GM12878 (cell line): ENCODE measurements at regions not wholly inside any gene's neighbourhood (a gene's known extent, or its start where the extent isn't known, plus 50 kb on each side); places are given as distances from the start of the nearest gene placed in this dataset.

Experiments
- ATAC-seq: fragments of 200-7000 bp; cut with Tn5 transposase; 3 replicates; pipeline ENCODE4 v1.9.1; 2020; ENCODE audit warnings: mild to moderate bottlenecking, moderate library complexity
- BruUV-seq: library from RNA; stranded (reverse); fragments of 400-500 nt; replicated peaks from 2 replicates; lab custom pipeline; 2021; lab: Mats Ljungman, UMichigan
- CTCF ChIA-PET: fragments of 300-600 bp; sonication (Branson Sonifier 250); formaldehyde crosslinking; extraction: SDS; loops from one replicate; lab custom pipeline; 2021; ENCODE audit warnings: inconsistent platforms; lab: Yijun Ruan, JAX
- POLR2A ChIA-PET: fragments of 350-600 bp; formaldehyde crosslinking; extraction: SDS; loops from one replicate; lab custom pipeline; 2021; ENCODE audit warnings: inconsistent platforms; lab: Charles Lee
- RAD21 ChIA-PET: fragments of 300-600 bp; sonication (Branson Sonifier 250); formaldehyde crosslinking; loops from one replicate; lab custom pipeline; 2023; ENCODE audit warnings: antibody characterized with exemption; ENCODE audit not compliant: unreplicated experiment; lab: Charles Lee
- SMC1A ChIA-PET: fragments of 300-600 bp; sonication (Branson Sonifier 250); formaldehyde crosslinking; loops from one replicate; lab custom pipeline; 2023; ENCODE audit not compliant: unreplicated experiment, uncharacterized antibody; lab: Charles Lee
- DNase-seq: peaks from one replicate; pipeline ENCODE4 v3.0.0-alpha.2; 2011; ENCODE audit warnings: low read depth, low spot score
- FAIRE-seq: peaks from 3 replicates; lab custom pipeline; 2011; peaks lifted over from hg19 to GRCh38; lab: Jason Lieb, UNC
- H2AFZ ChIP-seq: 2 replicates; pipeline ENCODE4 v1.6.0; 2011; ENCODE audit warnings: low read depth, low read length, control low read depth; ENCODE audit not compliant: control insufficient read depth
- H3K27ac ChIP-seq: 2 replicates; pipeline ENCODE4 v1.5.1; 2011; ENCODE audit warnings: control low read depth; ENCODE audit not compliant: control insufficient read depth, insufficient read depth
- H3K27me3 ChIP-seq, 2 experiments: replicated peaks in 1 of 2; 2 replicates each; pipeline versions ENCODE4 v1.6.0 to v1.6.1; 2011; ENCODE audit warnings: low read length in 1 of 2; ENCODE audit not compliant: control insufficient read depth in 2 of 2, insufficient read depth in 2 of 2
- H3K36me3 ChIP-seq, 2 experiments: 2 replicates each; pipeline ENCODE4 v1.5.1; 2011; ENCODE audit warnings: low read length in 1 of 2; ENCODE audit not compliant: control insufficient read depth in 2 of 2, insufficient read depth in 2 of 2
- H3K4me1 ChIP-seq: 2 replicates; pipeline ENCODE4 v1.6.1; 2011; ENCODE audit warnings: mild to moderate bottlenecking, low read length, moderate library complexity, mixed read lengths; ENCODE audit not compliant: control insufficient read depth, insufficient read depth
- H3K4me2 ChIP-seq: 2 replicates; pipeline ENCODE4 v1.6.0; 2011; ENCODE audit warnings: control low read depth; ENCODE audit not compliant: control insufficient read depth, insufficient read depth
- H3K4me3 ChIP-seq: fragments of 200-600 bp; sonication (generic); 2 replicates; pipeline ENCODE4 v1.5.1; 2016
- H3K79me2 ChIP-seq: 2 replicates; pipeline ENCODE4 v1.6.0; 2011; ENCODE audit warnings: low read length; ENCODE audit not compliant: control insufficient read depth, insufficient read depth
- H3K9ac ChIP-seq: 2 replicates; pipeline ENCODE4 v1.8.0; 2011; ENCODE audit warnings: low read length, control low read depth, mixed read lengths; ENCODE audit not compliant: control insufficient read depth, insufficient read depth
- H3K9me3 ChIP-seq: replicated peaks from 3 replicates; pipeline ENCODE4 v1.5.1; 2011; ENCODE audit warnings: mild to moderate bottlenecking, low read length; ENCODE audit not compliant: control insufficient read depth, insufficient read depth
- H4K20me1 ChIP-seq: 2 replicates; pipeline ENCODE4 v1.6.0; 2011; ENCODE audit not compliant: control insufficient read depth, insufficient read depth
- CBFB ChIP-seq: IDR thresholded peaks from 2 replicates; pipeline ENCODE4 v1.6.1; 2016; ENCODE audit warnings: antibody characterized with exemption, low read depth
- ESRRA ChIP-seq: IDR thresholded peaks from 2 replicates; pipeline ENCODE4 v1.6.1; 2012; ENCODE audit warnings: mild to moderate bottlenecking, low read length, improper control_type of control experiment
- HDAC2 ChIP-seq: fragments of 200-600 bp; sonication (generic); IDR thresholded peaks from 2 replicates; pipeline ENCODE4 v1.6.1; 2017
- IKZF1 ChIP-seq: fragments of 450-650 bp; conservative IDR thresholded peaks from 2 replicates; pipeline ENCODE4 v1.6.1; 2017; ENCODE audit warnings: antibody characterized with exemption, mild to moderate bottlenecking
- JUND ChIP-seq: IDR thresholded peaks from 2 replicates; pipeline ENCODE4 v1.6.1; 2012; ENCODE audit warnings: low read depth, mild to moderate bottlenecking, low read length, improper control_type of control experiment, moderate library complexity
- MYB ChIP-seq: fragments of 150-350 bp; IDR thresholded peaks from 2 replicates; pipeline ENCODE4 v1.6.1; 2014; ENCODE audit warnings: mild to moderate bottlenecking, low read depth, low read length, borderline replicate concordance
- NR2C1 ChIP-seq: fragments of 450-650 bp; IDR thresholded peaks from 2 replicates; pipeline ENCODE4 v1.6.1; 2017; ENCODE audit warnings: antibody characterized with exemption, mild to moderate bottlenecking, moderate library complexity
- PAX8 ChIP-seq: fragments of 450-650 bp; IDR thresholded peaks from 2 replicates; pipeline ENCODE4 v1.6.1; 2017; ENCODE audit warnings: mild to moderate bottlenecking, moderate library complexity
- RAD51 ChIP-seq: fragments of 450-650 bp; IDR thresholded peaks from 2 replicates; pipeline ENCODE4 v1.6.1; 2016; ENCODE audit warnings: moderate library complexity, mild to moderate bottlenecking, inconsistent platforms
- SIN3A ChIP-seq: IDR thresholded peaks from 2 replicates; pipeline ENCODE4 v1.6.1; 2012; ENCODE audit warnings: low read depth, low read length, improper control_type of control experiment
- SMAD5 ChIP-seq: IDR thresholded peaks from 2 replicates; pipeline ENCODE4 v1.6.1; 2016; ENCODE audit warnings: antibody characterized with exemption, low read depth
- SP1 ChIP-seq: IDR thresholded peaks from one replicate; pipeline ENCODE4 v1.6.1; 2011; ENCODE audit warnings: low read depth, low read length
- SREBF1 ChIP-seq: IDR thresholded peaks from 2 replicates; pipeline ENCODE4 v1.6.1; 2012; ENCODE audit warnings: mild to moderate bottlenecking, low read length
- SREBF2 ChIP-seq: IDR thresholded peaks from 2 replicates; pipeline ENCODE4 v1.6.1; 2012; ENCODE audit warnings: mild to moderate bottlenecking, low read length
- SUZ12 ChIP-seq: fragments of 200-600 bp; sonication (generic); IDR thresholded peaks from one replicate; pipeline ENCODE4 v1.6.1; 2018; ENCODE audit warnings: antibody characterized with exemption, mild to moderate bottlenecking; ENCODE audit not compliant: unreplicated experiment
- YY1 ChIP-seq: IDR thresholded peaks from 2 replicates; pipeline ENCODE4 v1.6.1; 2011; ENCODE audit warnings: low read depth, mild to moderate bottlenecking, low read length
- ZNF207 ChIP-seq: fragments of 450-650 bp; IDR thresholded peaks from 2 replicates; pipeline ENCODE4 v1.6.1; 2014; ENCODE audit warnings: antibody characterized with exemption, mild to moderate bottlenecking, borderline replicate concordance
- in situ Hi-C: fragments of 300-500 bp; cut with MboI; formaldehyde crosslinking; loops from 9 replicates; pipeline ENCODE4 v1.14.3; 2018; ENCODE audit warnings: mixed read lengths
- intact Hi-C: fragments of 100-400 bp; cut with micrococcal nuclease; formaldehyde crosslinking; loops from one replicate; pipeline ENCODE4 v1.14.2; 2022; ENCODE audit not compliant: unreplicated experiment
- TF ChIP-seq, protein P1 (sequence below): IDR thresholded peaks from 2 replicates; pipeline ENCODE4 v1.6.1; 2011; ENCODE audit warnings: mild to moderate bottlenecking, low read depth, low read length, moderate library complexity; ENCODE audit not compliant: insufficient replicate concordance
- TF ChIP-seq, protein P2 (sequence below): fragments of 450-650 bp; IDR thresholded peaks from 2 replicates; pipeline ENCODE4 v1.6.1; 2017; ENCODE audit warnings: antibody characterized with exemption, mild to moderate bottlenecking, moderate library complexity

DNA sequence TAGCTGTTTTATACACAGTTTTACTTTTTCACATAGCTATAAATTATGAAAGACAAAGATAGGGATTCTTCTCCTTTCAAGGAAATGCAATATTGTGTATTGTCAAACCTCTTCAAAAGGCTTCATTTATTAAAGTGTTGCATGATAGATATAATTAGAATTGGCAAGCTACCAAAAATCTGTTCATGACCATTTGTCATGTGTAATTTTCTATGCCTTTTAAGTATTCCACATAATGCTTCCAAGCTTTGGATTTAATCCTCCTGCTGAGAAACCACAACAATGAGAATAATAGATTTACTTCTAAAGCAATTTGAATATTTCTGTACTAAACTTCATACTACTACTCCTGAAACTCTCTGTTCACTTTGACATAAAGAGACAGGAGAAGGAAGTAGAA, 403.2 kb upstream of the CCDC179 start:
- no peak overlapping the region for H3K4me3 ChIP-seq
- intact Hi-C loops (no loop called here), in situ Hi-C loops (no loop called here)
- H3K36me3 ChIP-seq = no peaks in the 10 kb centered on the region
- ATAC-seq (no peak), FAIRE-seq (no peak), DNase-seq (no peak)
- H3K4me2 ChIP-seq = no peak overlapping the region
- RAD21 ChIA-PET = no interaction called here
- no peak overlapping the region for H3K27ac ChIP-seq
- BruUV-seq = no TSS peak
- H3K9me3 ChIP-seq = no peaks in the 10 kb centered on the region
- TF ChIP-seq, protein P1, sequence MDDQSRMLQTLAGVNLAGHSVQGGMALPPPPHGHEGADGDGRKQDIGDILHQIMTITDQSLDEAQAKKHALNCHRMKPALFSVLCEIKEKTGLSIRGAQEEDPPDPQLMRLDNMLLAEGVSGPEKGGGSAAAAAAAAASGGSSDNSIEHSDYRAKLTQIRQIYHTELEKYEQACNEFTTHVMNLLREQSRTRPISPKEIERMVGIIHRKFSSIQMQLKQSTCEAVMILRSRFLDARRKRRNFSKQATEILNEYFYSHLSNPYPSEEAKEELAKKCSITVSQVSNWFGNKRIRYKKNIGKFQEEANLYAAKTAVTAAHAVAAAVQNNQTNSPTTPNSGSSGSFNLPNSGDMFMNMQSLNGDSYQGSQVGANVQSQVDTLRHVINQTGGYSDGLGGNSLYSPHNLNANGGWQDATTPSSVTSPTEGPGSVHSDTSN = no peak
- no peak for TF ChIP-seq SMAD5
- no peak overlapping the region for H3K9ac ChIP-seq
- CTCF ChIA-PET = no interaction called here
- no peaks in the 10 kb centered on the region for H4K20me1 ChIP-seq
- H3K4me1 ChIP-seq = no peaks in the 10 kb centered on the region
- H3K27me3 ChIP-seq = no peaks in the 10 kb centered on the region
- H3K79me2 ChIP-seq = no peaks in the 10 kb centered on the region
- SMC1A ChIA-PET = no interaction called here
- no peak overlapping the region for H2AFZ ChIP-seq
- POLR2A ChIA-PET = no interaction called here

DNA sequence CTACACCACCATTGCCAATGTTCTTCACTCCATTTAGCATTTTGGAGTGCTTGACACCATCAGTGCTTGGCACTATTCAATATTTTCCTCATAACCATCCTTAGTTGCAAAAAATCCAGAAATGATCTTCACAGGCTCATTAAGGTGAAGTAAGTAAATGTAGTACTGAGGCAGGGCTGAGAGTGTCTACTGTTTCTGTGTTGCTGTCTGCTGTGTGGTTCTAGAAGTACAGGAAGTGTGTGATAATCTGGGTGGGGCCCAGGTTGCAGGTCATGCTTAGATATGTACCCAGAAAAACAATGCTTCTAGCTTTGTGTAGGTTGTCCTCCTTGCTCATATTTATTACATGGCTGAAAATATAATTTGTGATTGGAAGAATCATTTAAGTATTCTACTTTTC, 411.8 kb upstream of the CCDC179 start:
- no peak for DNase-seq
- RAD21 ChIA-PET = no interaction called here
- in situ Hi-C loops = no loop called here
- no TSS peak for BruUV-seq
- TF ChIP-seq, protein P2, sequence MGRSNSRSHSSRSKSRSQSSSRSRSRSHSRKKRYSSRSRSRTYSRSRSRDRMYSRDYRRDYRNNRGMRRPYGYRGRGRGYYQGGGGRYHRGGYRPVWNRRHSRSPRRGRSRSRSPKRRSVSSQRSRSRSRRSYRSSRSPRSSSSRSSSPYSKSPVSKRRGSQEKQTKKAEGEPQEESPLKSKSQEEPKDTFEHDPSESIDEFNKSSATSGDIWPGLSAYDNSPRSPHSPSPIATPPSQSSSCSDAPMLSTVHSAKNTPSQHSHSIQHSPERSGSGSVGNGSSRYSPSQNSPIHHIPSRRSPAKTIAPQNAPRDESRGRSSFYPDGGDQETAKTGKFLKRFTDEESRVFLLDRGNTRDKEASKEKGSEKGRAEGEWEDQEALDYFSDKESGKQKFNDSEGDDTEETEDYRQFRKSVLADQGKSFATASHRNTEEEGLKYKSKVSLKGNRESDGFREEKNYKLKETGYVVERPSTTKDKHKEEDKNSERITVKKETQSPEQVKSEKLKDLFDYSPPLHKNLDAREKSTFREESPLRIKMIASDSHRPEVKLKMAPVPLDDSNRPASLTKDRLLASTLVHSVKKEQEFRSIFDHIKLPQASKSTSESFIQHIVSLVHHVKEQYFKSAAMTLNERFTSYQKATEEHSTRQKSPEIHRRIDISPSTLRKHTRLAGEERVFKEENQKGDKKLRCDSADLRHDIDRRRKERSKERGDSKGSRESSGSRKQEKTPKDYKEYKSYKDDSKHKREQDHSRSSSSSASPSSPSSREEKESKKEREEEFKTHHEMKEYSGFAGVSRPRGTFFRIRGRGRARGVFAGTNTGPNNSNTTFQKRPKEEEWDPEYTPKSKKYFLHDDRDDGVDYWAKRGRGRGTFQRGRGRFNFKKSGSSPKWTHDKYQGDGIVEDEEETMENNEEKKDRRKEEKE = no peak
- TF ChIP-seq SREBF1 (no peak), CBFB (no peak), SIN3A (no peak), SP1 (no peak), SREBF2 (no peak), IKZF1 (no peak), MYB (no peak), NR2C1 (no peak), HDAC2 (no peak), JUND (no peak), ESRRA (no peak), SUZ12 (no peak), ZNF207 (no peak), YY1 (no peak), PAX8 (no peak), RAD51 (no peak)
- TF ChIP-seq, all 136 proteins: peak for 0
- ChIA-PET POLR2A (interaction anchor here (0.5 kb wide), 1 partner anchor 644 kb away, joined by 3 read pairs; no protein-coding TSS in a partner anchor), SMC1A (interaction anchor here (1.0 kb wide), 1 partner anchor 158 kb away, joined by 4 read pairs; no protein-coding TSS in a partner anchor), CTCF (no interaction called here)
- H3K36me3 ChIP-seq = no peaks in the 10 kb centered on the region
- H4K20me1 ChIP-seq = no peaks in the 10 kb centered on the region
- no peaks in the 10 kb centered on the region for H3K9me3 ChIP-seq
- no peak overlapping the region for H3K27ac ChIP-seq
- H3K79me2 ChIP-seq = no peaks in the 10 kb centered on the region
- FAIRE-seq = no peak
- intact Hi-C loops = no loop called here
- no peak overlapping the region for H3K9ac ChIP-seq
- no peak overlapping the region for H3K4me3 ChIP-seq
- no peak overlapping the region for H3K4me2 ChIP-seq
- H3K27me3 ChIP-seq = no peaks in the 10 kb centered on the region
- H2AFZ ChIP-seq = no peak overlapping the region
- H3K4me1 ChIP-seq = no peaks in the 10 kb centered on the region
- no peak for ATAC-seq
